ENCODE measurements at regions not wholly inside any gene's neighbourhood (a gene's known extent, or its start where the extent isn't known, plus 50 kb on each side); places are given as distances from the start of the nearest gene placed in this dataset.

- TF ChIP-seq, protein P1, sequence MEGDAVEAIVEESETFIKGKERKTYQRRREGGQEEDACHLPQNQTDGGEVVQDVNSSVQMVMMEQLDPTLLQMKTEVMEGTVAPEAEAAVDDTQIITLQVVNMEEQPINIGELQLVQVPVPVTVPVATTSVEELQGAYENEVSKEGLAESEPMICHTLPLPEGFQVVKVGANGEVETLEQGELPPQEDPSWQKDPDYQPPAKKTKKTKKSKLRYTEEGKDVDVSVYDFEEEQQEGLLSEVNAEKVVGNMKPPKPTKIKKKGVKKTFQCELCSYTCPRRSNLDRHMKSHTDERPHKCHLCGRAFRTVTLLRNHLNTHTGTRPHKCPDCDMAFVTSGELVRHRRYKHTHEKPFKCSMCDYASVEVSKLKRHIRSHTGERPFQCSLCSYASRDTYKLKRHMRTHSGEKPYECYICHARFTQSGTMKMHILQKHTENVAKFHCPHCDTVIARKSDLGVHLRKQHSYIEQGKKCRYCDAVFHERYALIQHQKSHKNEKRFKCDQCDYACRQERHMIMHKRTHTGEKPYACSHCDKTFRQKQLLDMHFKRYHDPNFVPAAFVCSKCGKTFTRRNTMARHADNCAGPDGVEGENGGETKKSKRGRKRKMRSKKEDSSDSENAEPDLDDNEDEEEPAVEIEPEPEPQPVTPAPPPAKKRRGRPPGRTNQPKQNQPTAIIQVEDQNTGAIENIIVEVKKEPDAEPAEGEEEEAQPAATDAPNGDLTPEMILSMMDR (IDR thresholded peaks at IDR 0.05; ENCODE audit: extremely low read depth, missing control alignments) = no peak
- DNase-seq (ENCODE audit: low spot score) = no peak
Measured at GRCh38 chr13:19321222-19321621, 139.6 kb upstream of the TUBA3C start.

GRCh38 chr13:19305434-19305833 lies 123.8 kb upstream of the TUBA3C start:
- no peak for DNase-seq (ENCODE audit: low spot score)
- TF ChIP-seq, protein P1 (IDR thresholded peaks at IDR 0.05; ENCODE audit: extremely low read depth, missing control alignments) = no peak

DNA sequence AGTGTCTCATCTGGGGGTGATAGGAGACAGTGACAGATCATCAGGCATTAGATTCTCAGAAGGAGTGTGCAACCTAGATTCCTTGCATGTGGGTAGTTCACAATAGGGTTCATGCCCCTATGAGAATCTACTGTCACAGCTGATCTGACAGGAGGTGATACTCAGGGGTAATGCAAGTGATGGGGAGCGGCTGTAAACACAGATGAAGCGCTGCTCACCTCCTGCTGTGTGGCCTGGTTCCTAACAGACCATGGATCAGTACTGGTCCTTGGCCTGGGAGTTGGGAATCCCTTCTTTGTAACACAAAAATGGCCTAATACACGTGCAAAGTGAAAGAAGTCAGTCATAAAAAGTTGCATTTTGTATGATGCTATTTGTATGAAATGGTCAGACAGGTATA lies 107.6 kb upstream of the TUBA3C start:
- TF ChIP-seq, protein P1 (IDR thresholded peaks at IDR 0.05; ENCODE audit: extremely low read depth, missing control alignments) = no peak
- no peak for DNase-seq (ENCODE audit: low spot score)

DNA sequence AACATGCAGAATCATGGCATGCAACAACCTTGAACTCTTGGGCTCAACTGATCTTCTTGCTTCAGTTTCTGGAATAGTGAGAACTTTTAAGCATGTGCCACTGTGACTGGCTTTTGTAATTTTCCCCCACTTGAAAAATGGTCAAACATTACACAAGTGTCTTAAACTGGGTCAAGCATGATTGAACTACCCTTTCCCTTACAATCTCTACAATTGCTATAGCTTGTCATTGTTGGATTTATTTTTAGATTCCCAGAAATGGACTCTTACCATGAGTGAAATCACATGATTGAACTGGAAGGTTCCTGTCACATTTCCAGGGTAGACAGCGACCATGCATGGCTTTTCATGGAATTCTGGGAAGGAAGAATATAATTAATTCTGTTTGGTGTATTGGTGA lies 102.2 kb upstream of the TUBA3C start:
- no peak for DNase-seq (ENCODE audit: low spot score)
- TF ChIP-seq, protein P1 (IDR thresholded peaks at IDR 0.05; ENCODE audit: extremely low read depth, missing control alignments) = no peak

- DNase-seq (ENCODE audit: low spot score) = no peak
- TF ChIP-seq, protein P1 (IDR thresholded peaks at IDR 0.05; ENCODE audit: extremely low read depth, missing control alignments) = no peak
Measured at GRCh38 chr13:19268331-19268730, 86.7 kb upstream of the TUBA3C start.

- TF ChIP-seq, protein P1 (IDR thresholded peaks at IDR 0.05; ENCODE audit: extremely low read depth, missing control alignments) = no peak
- DNase-seq (ENCODE audit: low spot score) = no peak
Measured at GRCh38 chr13:19267746-19268145, 86.1 kb upstream of the TUBA3C start.

DNA sequence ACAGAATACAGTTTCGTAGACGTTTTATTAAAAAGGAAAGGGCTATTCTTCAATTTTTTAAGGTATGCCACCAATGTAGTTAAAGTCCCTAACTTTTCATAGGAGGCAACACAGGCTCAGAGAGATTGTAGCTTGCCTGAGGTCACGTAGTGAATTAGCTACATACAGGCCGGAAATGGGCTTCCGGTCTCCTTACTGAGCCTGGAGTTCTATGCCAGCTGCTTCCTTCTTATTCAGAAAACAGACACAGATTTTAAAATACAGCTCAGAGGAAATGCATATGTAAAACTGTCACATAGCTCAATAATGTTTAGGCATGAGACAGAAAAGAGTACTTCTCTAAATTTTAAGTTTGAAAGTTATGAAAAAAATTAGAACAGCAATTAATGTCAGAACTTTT lies 85.4 kb upstream of the TUBA3C start:
- no peak for DNase-seq (ENCODE audit: low spot score)
- TF ChIP-seq, protein P1 (IDR thresholded peaks at IDR 0.05; ENCODE audit: extremely low read depth, missing control alignments) = no peak
